K562 (cell line): ENCODE measurements at regions not wholly inside any gene's neighbourhood (a gene's known extent, or its start where the extent isn't known, plus 50 kb on each side); places are given as distances from the start of the nearest gene placed in this dataset.

Source experiments
- ARID2 ChIP-seq: fragments of 450-650 bp; IDR thresholded peaks from 2 replicates; pipeline ENCODE4 v1.6.1; 2017; ENCODE audit warnings: antibody characterized with exemption, mild to moderate bottlenecking
- BCLAF1 ChIP-seq, 2 experiments: fragments of 450-650 bp in 1 of 2; IDR thresholded peaks; 2 replicates each; pipeline ENCODE4 v1.6.1; 2011 to 2017; ENCODE audit warnings: low read depth in 2 of 2, antibody characterized with exemption in 1 of 2, borderline replicate concordance in 1 of 2, low read length in 1 of 2, mild to moderate bottlenecking in 1 of 2, mixed read lengths in 1 of 2; ENCODE audit not compliant: control insufficient read depth in 1 of 2
- CUX1 ChIP-seq: fragments of 200-800 bp; sonication (Bioruptor generic); IDR thresholded peaks from 2 replicates; pipeline ENCODE4 v1.6.1; 2016; ENCODE audit warnings: missing genetic modification characterization, missing compliant biosample characterization
- NKRF ChIP-seq: fragments of 450-650 bp; IDR thresholded peaks from 2 replicates; pipeline ENCODE4 v1.6.1; 2016; ENCODE audit warnings: borderline replicate concordance
- SMARCC2 ChIP-seq: fragments of 450-650 bp; IDR thresholded peaks from 2 replicates; pipeline ENCODE4 v1.6.1; 2017; ENCODE audit warnings: antibody characterized with exemption, moderate library complexity, mild to moderate bottlenecking, low read depth
- ZNF766 ChIP-seq: fragments of 200-800 bp; sonication (Bioruptor generic); conservative IDR thresholded peaks from 2 replicates; pipeline ENCODE4 v1.6.1; 2016; ENCODE audit warnings: missing genetic modification characterization, missing compliant biosample characterization
- TF ChIP-seq, protein P1 (sequence below): sonication (generic); formaldehyde crosslinking; IDR thresholded peaks from 2 replicates; pipeline ENCODE4 v1.9.0; 2022; ENCODE audit warnings: mild to moderate bottlenecking, missing genetic modification reagents
- TF ChIP-seq, protein P2 (sequence below): sonication (generic); formaldehyde crosslinking; IDR thresholded peaks from 2 replicates; pipeline ENCODE4 v1.8.0; 2022; ENCODE audit warnings: missing genetic modification reagents, mild to moderate bottlenecking, moderate library complexity, borderline replicate concordance
- TF ChIP-seq, protein P3 (sequence below), 2 experiments: fragments of 450-650 bp in 1 of 2; sonication (generic) in 1 of 2; formaldehyde crosslinking in 1 of 2; IDR thresholded peaks in 1 of 2; conservative IDR thresholded peaks in 1 of 2; 2 replicates each; pipeline versions ENCODE4 v1.6.1 to v1.8.1; 2016 to 2023; ENCODE audit warnings: mild to moderate bottlenecking in 2 of 2, moderate library complexity in 2 of 2, inconsistent platforms in 1 of 2, missing genetic modification reagents in 1 of 2

DNA sequence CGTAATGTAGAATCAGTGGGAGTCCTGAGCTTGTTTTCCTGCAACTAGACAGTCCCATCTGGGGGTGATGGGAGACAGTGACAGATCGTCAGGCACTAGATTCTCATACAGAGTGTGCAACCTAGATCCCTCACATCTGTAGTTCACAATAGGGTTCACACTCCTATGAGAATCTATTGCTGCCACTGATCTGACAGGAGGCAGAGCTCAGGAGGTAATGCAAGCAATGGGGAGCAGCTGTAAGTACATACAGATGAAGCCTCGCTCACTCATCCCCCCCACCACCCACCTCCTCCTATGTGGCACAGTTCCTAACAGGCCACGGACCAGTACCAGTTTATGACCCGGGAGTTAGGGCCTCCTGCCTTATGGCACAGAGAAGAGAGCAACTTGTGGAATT lies 116.2 kb upstream of the PIK3R1 start (continued):
- TF ChIP-seq CUX1, result no peak
- TF ChIP-seq, protein P1, sequence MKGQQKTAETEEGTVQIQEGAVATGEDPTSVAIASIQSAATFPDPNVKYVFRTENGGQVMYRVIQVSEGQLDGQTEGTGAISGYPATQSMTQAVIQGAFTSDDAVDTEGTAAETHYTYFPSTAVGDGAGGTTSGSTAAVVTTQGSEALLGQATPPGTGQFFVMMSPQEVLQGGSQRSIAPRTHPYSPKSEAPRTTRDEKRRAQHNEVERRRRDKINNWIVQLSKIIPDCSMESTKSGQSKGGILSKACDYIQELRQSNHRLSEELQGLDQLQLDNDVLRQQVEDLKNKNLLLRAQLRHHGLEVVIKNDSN, result no peak
- TF ChIP-seq, protein P2, sequence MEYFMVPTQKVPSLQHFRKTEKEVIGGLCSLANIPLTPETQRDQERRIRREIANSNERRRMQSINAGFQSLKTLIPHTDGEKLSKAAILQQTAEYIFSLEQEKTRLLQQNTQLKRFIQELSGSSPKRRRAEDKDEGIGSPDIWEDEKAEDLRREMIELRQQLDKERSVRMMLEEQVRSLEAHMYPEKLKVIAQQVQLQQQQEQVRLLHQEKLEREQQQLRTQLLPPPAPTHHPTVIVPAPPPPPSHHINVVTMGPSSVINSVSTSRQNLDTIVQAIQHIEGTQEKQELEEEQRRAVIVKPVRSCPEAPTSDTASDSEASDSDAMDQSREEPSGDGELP, result no peak
- TF ChIP-seq ARID2, result no peak
- TF ChIP-seq, protein P3, sequence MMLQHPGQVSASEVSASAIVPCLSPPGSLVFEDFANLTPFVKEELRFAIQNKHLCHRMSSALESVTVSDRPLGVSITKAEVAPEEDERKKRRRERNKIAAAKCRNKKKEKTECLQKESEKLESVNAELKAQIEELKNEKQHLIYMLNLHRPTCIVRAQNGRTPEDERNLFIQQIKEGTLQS (IDR thresholded peaks at IDR 0.05), result no peak
- TF ChIP-seq, protein P3 (CRISPR knock-in tag; conservative IDR thresholded peaks at IDR 0.05), result no peak
- TF ChIP-seq ZNF766 (CRISPR knock-in tag), result no peak
- no peak for TF ChIP-seq NKRF
- no peak for TF ChIP-seq BCLAF1 (IDR thresholded peaks at IDR 0.05; ENCODE audit: borderline replicate concordance in 1 of 2, control insufficient read depth in 1 of 2, low read depth in 2 of 2, low read length in 1 of 2)
- TF ChIP-seq SMARCC2, result no peak
